Muscle of leg (tissue), 3 donors: ENCODE measurements at regions not wholly inside any gene's neighbourhood (a gene's known extent, or its start where the extent isn't known, plus 50 kb on each side); places are given as distances from the start of the nearest gene placed in this dataset.

ENCODE experiments used
- DNase-seq: peaks from one replicate; pipeline ENCODE4 v3.0.0; 2013
- H3K27ac ChIP-seq: one replicate; pipeline ENCODE4 v1.5.1; 2013; ENCODE audit warnings: mild to moderate bottlenecking, low read length, control low read depth
- H3K27me3 ChIP-seq: one replicate; pipeline ENCODE4 v1.6.1; 2013; ENCODE audit warnings: low read length; ENCODE audit not compliant: control insufficient read depth, insufficient read depth
- H3K36me3 ChIP-seq: one replicate; pipeline ENCODE4 v1.6.1; 2013; ENCODE audit warnings: low read length; ENCODE audit not compliant: control insufficient read depth, insufficient read depth
- H3K4me1 ChIP-seq: one replicate; pipeline ENCODE4 v1.6.1; 2013; ENCODE audit warnings: low read length; ENCODE audit not compliant: control insufficient read depth, insufficient read depth
- H3K4me3 ChIP-seq: one replicate; pipeline ENCODE4 v1.5.1; 2013; ENCODE audit warnings: low read length, control low read depth
- H3K9me3 ChIP-seq: replicated peaks from 2 replicates; pipeline ENCODE4 v1.6.1; 2013; ENCODE audit warnings: low read depth, low read length; ENCODE audit not compliant: control insufficient read depth
- WGBS: methylation state at CpG from one replicate; pipeline ENCODE4 v1.1.5; 2013; ENCODE audit warnings: missing lambda C conversion rate; ENCODE audit not compliant: insufficient coverage; 5-methylcytosine and 5-hydroxymethylcytosine counted together

GRCh38 chr14:34187061-34187460 lies 236.2 kb upstream of the EGLN3 start:
- no peak overlapping the region for H3K27ac ChIP-seq
- WGBS = 42% methylated on average over 2 of the region's 3 CpGs
- no peak overlapping the region for H3K4me3 ChIP-seq
- H3K9me3 ChIP-seq = no peaks in the 10 kb centered on the region
- H3K27me3 ChIP-seq = no peaks in the 10 kb centered on the region
- H3K36me3 ChIP-seq = no peaks in the 10 kb centered on the region
- DNase-seq = peak; percentile 21
- H3K4me1 ChIP-seq = no peaks in the 10 kb centered on the region

- DNase-seq = peak; percentile 74
Observed at GRCh38 chr14:34184126-34184525, 233.3 kb upstream of the EGLN3 start.

GRCh38 chr14:34183478-34183877 lies 232.6 kb upstream of the EGLN3 start:
- 81% methylated on average over 5 of the region's 7 CpGs for WGBS
- Histone ChIP-seq H3K9me3 (no peaks in the 10 kb centered on the region), H3K27ac (no peak overlapping the region), H3K4me3 (no peak overlapping the region), H3K4me1 (peaks cover 11% of the 10 kb centered on the region), H3K36me3 (no peaks in the 10 kb centered on the region), H3K27me3 (no peaks in the 10 kb centered on the region)
- DNase-seq = no peak

More at GRCh38 chr14:34184126-34184525, 233.3 kb upstream of the EGLN3 start:
- no peak overlapping the region for H3K27ac ChIP-seq
- no peaks in the 10 kb centered on the region for H3K9me3 ChIP-seq
- H3K4me3 ChIP-seq = no peak overlapping the region
- H3K27me3 ChIP-seq = no peaks in the 10 kb centered on the region
- WGBS = no CpG with 5 or more reads among the region's 2 CpGs
- peaks cover 11% of the 10 kb centered on the region for H3K4me1 ChIP-seq
- no peaks in the 10 kb centered on the region for H3K36me3 ChIP-seq

- DNase-seq = peak; percentile 57
- Histone ChIP-seq H3K9me3 (no peaks in the 10 kb centered on the region), H3K27me3 (no peaks in the 10 kb centered on the region), H3K36me3 (no peaks in the 10 kb centered on the region), H3K4me1 (peaks cover 11% of the 10 kb centered on the region), H3K4me3 (no peak overlapping the region), H3K27ac (peak overlapping the region; percentile 9)
- no CpG with 5 or more reads among the region's 2 CpGs for WGBS
Observed at GRCh38 chr14:34181338-34181737, 230.5 kb upstream of the EGLN3 start.

- no peaks in the 10 kb centered on the region for H3K9me3 ChIP-seq
- 60% methylated on average over 1 of the region's 2 CpGs for WGBS
- H3K27me3 ChIP-seq = no peaks in the 10 kb centered on the region
- no peaks in the 10 kb centered on the region for H3K36me3 ChIP-seq
- peaks cover 11% of the 10 kb centered on the region for H3K4me1 ChIP-seq
- no peak for DNase-seq
- H3K27ac ChIP-seq = peak overlapping the region; percentile 9
- no peak overlapping the region for H3K4me3 ChIP-seq
Observed at GRCh38 chr14:34180869-34181268, 230.0 kb upstream of the EGLN3 start.

- 68% methylated on average over 3 of the region's 4 CpGs for WGBS
- Histone ChIP-seq H3K4me1 (peaks cover 11% of the 10 kb centered on the region), H3K4me3 (no peak overlapping the region), H3K9me3 (no peaks in the 10 kb centered on the region), H3K27me3 (no peaks in the 10 kb centered on the region), H3K27ac (no peak overlapping the region), H3K36me3 (no peaks in the 10 kb centered on the region)
- peak; percentile 29 for DNase-seq
Observed at GRCh38 chr14:34180434-34180833, 229.6 kb upstream of the EGLN3 start.

- peaks cover 11% of the 10 kb centered on the region for H3K4me1 ChIP-seq
- no peak overlapping the region for H3K27ac ChIP-seq
- H3K9me3 ChIP-seq = no peaks in the 10 kb centered on the region
- no peaks in the 10 kb centered on the region for H3K36me3 ChIP-seq
- H3K4me3 ChIP-seq = no peak overlapping the region
- no peaks in the 10 kb centered on the region for H3K27me3 ChIP-seq
- WGBS = 100% methylated on average over 1 of the region's 1 CpG
- DNase-seq = no peak
Observed at GRCh38 chr14:34179727-34180126, 228.9 kb upstream of the EGLN3 start.

- Histone ChIP-seq H3K36me3 (no peaks in the 10 kb centered on the region), H3K27ac (no peak overlapping the region), H3K4me1 (peaks cover 22% of the 10 kb centered on the region)
Observed at GRCh38 chr14:34177466-34177865, 226.6 kb upstream of the EGLN3 start.

GRCh38 chr14:34175574-34175973 lies 224.7 kb upstream of the EGLN3 start:
- Histone ChIP-seq H3K27me3 (no peaks in the 10 kb centered on the region), H3K4me3 (no peak overlapping the region), H3K36me3 (no peaks in the 10 kb centered on the region), H3K4me1 (peaks cover 15% of the 10 kb centered on the region), H3K9me3 (no peaks in the 10 kb centered on the region), H3K27ac (no peak overlapping the region)
- DNase-seq = no peak
- no CpG with 5 or more reads among the region's 2 CpGs for WGBS

More at GRCh38 chr14:34177466-34177865, 226.6 kb upstream of the EGLN3 start:
- Histone ChIP-seq H3K9me3 (no peaks in the 10 kb centered on the region), H3K27me3 (no peaks in the 10 kb centered on the region), H3K4me3 (no peak overlapping the region)
- 40% methylated on average over 1 of the region's 2 CpGs for WGBS
- no peak for DNase-seq

GRCh38 chr14:34174973-34175372 lies 224.1 kb upstream of the EGLN3 start:
- Histone ChIP-seq H3K4me3 (no peak overlapping the region), H3K9me3 (no peaks in the 10 kb centered on the region), H3K27me3 (no peaks in the 10 kb centered on the region), H3K27ac (no peak overlapping the region), H3K36me3 (no peaks in the 10 kb centered on the region), H3K4me1 (peaks cover 14% of the 10 kb centered on the region)
- 81% methylated on average over 3 of the region's 3 CpGs for WGBS
- no peak for DNase-seq

- no peaks in the 10 kb centered on the region for H3K27me3 ChIP-seq
- H3K4me3 ChIP-seq = no peak overlapping the region
- no peaks in the 10 kb centered on the region for H3K9me3 ChIP-seq
- no peak for DNase-seq
- H3K36me3 ChIP-seq = no peaks in the 10 kb centered on the region
- 86% methylated on average over 1 of the region's 3 CpGs for WGBS
- H3K27ac ChIP-seq = no peak overlapping the region
- H3K4me1 ChIP-seq = peaks cover 14% of the 10 kb centered on the region
Observed at GRCh38 chr14:34173916-34174315, 223.0 kb upstream of the EGLN3 start.
